Epithelial cell of esophagus (primary cell): ENCODE measurements at regions not wholly inside any gene's neighbourhood (a gene's known extent, or its start where the extent isn't known, plus 50 kb on each side); places are given as distances from the start of the nearest gene placed in this dataset.
A peak's percentile ranks its signal among the peaks of the same experiment; 100 is the strongest.
"Not testable (repeated sequence)": the region's sequence is repeated elsewhere in the genome, so short reads cannot be mapped to it uniquely, and the experiment has no call there.

Experiments used
- DNase-seq: peaks from one replicate; pipeline ENCODE4 v3.0.0; 2010; ENCODE audit warnings: low read depth
- H3K4me3 ChIP-seq: 2 replicates; pipeline ENCODE4 v1.5.1; 2011; ENCODE audit warnings: mild to moderate bottlenecking, low read length, control low read depth
- TF ChIP-seq, protein P1 (sequence below): IDR thresholded peaks from 2 replicates; pipeline ENCODE4 v1.5.1; 2011; ENCODE audit warnings: low read depth, mild to moderate bottlenecking, low read length, control low read depth, inconsistent platforms; ENCODE audit not compliant: insufficient read depth; ENCODE audit errors: missing control alignments

DNA sequence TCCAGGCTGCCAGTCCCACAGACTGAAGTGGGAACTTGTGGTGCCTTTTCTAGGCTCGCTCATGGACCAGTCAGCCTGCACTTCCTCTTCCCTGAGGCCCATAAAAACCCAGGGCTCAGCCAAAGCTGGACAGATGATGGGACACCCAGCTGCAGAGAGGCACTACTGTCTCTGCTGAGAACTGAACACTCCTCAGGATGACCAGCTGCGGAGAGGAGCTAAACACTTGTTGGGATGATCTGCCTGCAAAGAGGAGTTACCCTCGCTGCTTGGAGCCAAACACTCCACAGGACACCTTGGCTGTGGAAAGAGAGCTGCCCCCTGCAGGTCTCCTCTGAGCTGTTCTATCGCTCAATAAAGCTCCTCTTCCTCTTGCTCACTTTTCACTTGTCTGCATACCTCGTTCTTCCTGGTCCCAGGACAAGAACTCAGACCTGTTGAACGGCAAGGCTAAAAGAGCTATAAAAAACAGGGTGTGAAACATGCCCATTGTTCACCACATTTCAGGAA, 465.5 kb downstream of the GUCY1A2 start:
- no peak for DNase-seq
- H3K4me3 ChIP-seq, result no peak overlapping the region
- TF ChIP-seq, protein P1, sequence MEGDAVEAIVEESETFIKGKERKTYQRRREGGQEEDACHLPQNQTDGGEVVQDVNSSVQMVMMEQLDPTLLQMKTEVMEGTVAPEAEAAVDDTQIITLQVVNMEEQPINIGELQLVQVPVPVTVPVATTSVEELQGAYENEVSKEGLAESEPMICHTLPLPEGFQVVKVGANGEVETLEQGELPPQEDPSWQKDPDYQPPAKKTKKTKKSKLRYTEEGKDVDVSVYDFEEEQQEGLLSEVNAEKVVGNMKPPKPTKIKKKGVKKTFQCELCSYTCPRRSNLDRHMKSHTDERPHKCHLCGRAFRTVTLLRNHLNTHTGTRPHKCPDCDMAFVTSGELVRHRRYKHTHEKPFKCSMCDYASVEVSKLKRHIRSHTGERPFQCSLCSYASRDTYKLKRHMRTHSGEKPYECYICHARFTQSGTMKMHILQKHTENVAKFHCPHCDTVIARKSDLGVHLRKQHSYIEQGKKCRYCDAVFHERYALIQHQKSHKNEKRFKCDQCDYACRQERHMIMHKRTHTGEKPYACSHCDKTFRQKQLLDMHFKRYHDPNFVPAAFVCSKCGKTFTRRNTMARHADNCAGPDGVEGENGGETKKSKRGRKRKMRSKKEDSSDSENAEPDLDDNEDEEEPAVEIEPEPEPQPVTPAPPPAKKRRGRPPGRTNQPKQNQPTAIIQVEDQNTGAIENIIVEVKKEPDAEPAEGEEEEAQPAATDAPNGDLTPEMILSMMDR, result no peak

DNA sequence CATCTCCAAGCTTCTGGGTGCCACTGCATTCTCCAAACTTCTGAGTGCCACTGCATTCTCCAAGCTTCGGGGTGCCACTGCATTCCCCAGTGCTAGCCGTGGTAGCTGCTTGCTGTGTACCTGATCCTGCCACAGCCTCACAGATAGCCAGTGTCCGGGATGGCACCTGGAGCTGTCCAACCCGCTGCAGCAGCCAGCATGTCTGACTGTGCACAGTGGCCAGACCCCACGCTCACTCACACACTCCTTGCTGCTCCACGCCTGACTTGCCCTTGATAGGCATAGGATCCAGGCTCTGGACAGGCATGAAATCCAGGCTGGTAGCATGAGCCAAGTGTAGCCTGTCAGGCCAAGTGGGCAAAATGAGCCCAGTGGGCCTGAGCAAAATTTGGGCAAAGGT, 465.0 kb downstream of the GUCY1A2 start:
- DNase-seq, result no peak
- TF ChIP-seq, protein P1, result no peak
- no peak overlapping the region for H3K4me3 ChIP-seq

DNA sequence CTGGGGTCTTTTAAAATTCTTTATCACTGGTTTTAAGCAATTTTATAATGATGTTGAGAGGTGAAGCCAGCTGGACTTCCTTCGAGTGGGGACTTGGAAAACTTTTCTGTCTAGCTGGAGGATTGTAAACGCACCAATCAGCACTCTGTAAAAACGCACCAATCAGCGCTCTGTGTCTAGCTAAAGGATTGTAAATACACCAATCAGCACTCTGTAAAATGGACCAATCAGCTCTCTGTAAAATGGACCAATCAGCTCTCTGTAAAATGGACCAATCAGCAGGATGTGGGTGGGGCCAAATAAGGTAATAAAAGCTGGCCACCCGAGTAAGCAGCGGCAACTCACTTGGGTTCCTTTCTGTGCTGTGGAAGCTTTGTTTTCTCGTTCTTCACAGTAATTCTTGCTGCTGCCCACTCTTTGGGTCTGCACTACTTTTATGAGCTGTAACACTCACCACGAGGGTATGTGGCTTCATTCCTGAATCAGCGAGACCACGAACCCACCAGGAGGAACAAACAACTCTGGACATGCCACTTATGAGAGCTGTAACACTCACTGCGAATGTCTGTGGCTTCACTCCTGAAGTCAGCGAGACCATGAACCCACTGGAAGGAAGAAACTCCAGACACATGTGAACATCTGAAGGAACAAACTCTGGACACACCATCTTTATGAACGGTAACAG, 462.6 kb downstream of the GUCY1A2 start:
- H3K4me3 ChIP-seq, result not testable (repeated sequence)

DNA sequence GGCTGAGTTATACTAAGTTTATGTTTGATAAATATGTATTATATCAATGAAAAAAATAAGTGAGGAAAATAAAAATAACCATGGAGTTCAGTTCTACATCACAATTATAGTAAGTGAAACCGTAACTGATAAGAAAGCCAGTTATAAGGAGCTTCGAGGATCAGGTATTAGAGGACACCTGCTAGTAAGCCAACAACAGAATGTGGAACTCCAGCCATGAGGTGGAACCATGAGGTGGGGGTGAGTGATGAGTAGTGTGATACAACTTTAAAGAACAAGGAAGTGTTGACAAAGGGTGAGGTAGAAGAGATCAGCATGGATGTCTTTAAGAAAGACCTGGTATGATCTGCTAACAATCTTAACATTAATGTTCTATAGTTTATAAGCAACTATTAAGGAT, 452.9 kb downstream of the GUCY1A2 start:
- no peak for DNase-seq
- TF ChIP-seq, protein P1, result no peak
- H3K4me3 ChIP-seq, result no peak overlapping the region

More for the DNA sequence above, 462.6 kb downstream of the GUCY1A2 start:
- not testable (repeated sequence) for DNase-seq

DNA sequence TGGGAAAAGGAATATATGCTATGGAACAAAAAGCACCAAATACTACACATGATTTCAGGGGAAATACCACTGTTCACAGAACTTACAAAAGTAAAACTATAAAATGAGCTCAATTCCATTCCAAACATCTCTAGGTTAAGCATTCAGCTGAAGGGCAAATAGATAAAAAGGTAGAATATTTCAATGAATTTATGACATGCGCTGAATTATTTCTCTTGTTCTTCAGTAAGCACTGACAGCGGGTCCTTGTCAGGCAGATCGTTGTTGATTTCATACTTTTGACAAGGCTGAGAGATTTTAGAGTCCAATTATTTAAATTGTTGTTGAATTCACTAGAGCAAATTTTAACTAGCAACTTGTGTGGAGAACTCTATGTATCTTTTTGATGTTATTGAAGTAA, 449.6 kb downstream of the GUCY1A2 start:
- no peak overlapping the region for H3K4me3 ChIP-seq
- TF ChIP-seq, protein P1, result no peak
- DNase-seq, result no peak

DNA sequence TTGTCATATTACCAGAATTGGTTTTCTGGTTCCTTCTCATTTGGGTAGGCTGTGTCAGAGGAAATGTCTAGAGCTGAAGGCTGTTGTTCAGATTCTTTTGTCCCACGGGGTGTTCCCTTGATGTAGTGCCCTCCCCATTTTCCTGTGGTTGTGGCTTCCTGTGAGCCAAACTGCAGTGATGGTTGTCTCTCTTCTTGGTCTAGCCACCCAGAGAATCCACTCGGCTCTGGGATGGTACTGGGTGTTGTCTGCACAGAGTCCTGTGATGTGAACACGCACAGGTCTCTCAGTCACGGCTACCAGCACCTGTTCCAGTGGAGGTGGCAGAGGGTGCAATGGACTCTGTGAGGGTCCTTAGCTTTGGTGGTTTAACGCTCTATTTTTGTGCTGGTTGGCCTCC, 440.9 kb downstream of the GUCY1A2 start:
- not testable (repeated sequence) for H3K4me3 ChIP-seq, DNase-seq

DNA sequence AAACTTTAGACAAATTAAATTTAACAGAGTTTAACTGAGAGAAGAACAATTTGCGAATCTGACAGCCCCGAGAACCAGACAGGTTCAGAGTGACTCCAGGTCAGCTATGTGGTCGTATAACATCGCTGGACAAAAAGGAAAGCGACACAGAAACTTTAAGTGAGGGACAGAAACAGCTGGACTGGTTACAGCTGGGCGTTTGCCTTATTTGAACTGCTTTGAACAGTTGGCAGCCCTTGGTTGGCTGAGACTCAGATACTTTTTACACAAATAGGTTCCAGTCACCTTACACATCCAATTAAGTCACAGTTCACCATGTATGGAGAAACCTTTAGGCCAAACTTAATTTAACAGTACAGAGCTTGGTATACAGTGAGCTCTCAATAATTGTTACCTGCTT, 436.9 kb downstream of the GUCY1A2 start:
- TF ChIP-seq, protein P1, result no peak
- H3K4me3 ChIP-seq, result no peak overlapping the region
- DNase-seq, result no peak

DNA sequence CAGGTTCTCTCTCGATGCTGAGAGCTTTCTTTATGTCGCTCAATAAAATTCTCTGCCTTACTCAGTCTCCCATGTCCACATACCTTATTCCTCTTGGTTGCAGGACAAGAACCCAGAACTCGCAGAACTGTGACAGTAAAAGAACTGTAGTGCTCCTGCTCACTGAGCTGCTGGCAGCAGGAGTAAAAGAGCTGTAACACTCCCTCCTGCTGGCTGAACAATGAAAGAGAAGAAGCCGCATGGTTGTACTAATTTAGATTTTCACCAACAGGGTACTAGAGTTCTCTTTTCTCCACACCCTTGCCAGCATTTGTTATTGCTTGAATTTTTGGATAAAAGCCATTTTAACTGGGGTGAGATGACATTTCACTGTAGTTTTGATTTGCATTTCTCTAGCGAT, 433.2 kb downstream of the GUCY1A2 start:
- DNase-seq, result peak; percentile 61
- TF ChIP-seq, protein P1, result peak; percentile 59
- H3K4me3 ChIP-seq, result no peak overlapping the region
